T-helper 1 cell (primary cell): ENCODE measurements at regions not wholly inside any gene's neighbourhood (a gene's known extent, or its start where the extent isn't known, plus 50 kb on each side); places are given as distances from the start of the nearest gene placed in this dataset.

Experiments
- DNase-seq, 5 donors: peaks; one replicate each; pipeline ENCODE4 v3.0.0-alpha.2; 2012 to 2020

GRCh38 chr2:16023506-16024360, 83.4 kb downstream of the MYCN start:
- no peak for DNase-seq

- DNase-seq, result no peak
These were observed 82.3 kb downstream of the MYCN start for GRCh38 chr2:16022548-16023240.

GRCh38 chr2:16021611-16022363, 81.4 kb downstream of the MYCN start:
- DNase-seq, result no peak

GRCh38 chr2:16020389-16021008, 80.1 kb downstream of the MYCN start:
- DNase-seq, result no peak

GRCh38 chr2:16019617-16020351, 79.4 kb downstream of the MYCN start:
- no peak for DNase-seq

GRCh38 chr2:16019060-16019480, 78.7 kb downstream of the MYCN start:
- no peak for DNase-seq

- no peak for DNase-seq
These were observed 78.1 kb downstream of the MYCN start for GRCh38 chr2:16018277-16019059.

- DNase-seq, result no peak
These were observed 75.9 kb downstream of the MYCN start for GRCh38 chr2:16016282-16016681.

- no peak for DNase-seq
These were observed 75.5 kb downstream of the MYCN start for GRCh38 chr2:16015903-16016265.

GRCh38 chr2:16015210-16015902, 75.0 kb downstream of the MYCN start:
- no peak for DNase-seq

GRCh38 chr2:16014802-16015201, 74.5 kb downstream of the MYCN start:
- no peak for DNase-seq

- no peak for DNase-seq
These were observed 73.9 kb downstream of the MYCN start for GRCh38 chr2:16014041-16014787.

GRCh38 chr2:16013359-16013911, 73.1 kb downstream of the MYCN start:
- no peak for DNase-seq

GRCh38 chr2:16012626-16013358, 72.4 kb downstream of the MYCN start:
- no peak for DNase-seq

- no peak for DNase-seq
These were observed 71.8 kb downstream of the MYCN start for GRCh38 chr2:16012029-16012596.

GRCh38 chr2:16011621-16011960, 71.2 kb downstream of the MYCN start:
- no peak for DNase-seq

- no peak for DNase-seq
These were observed 70.7 kb downstream of the MYCN start for GRCh38 chr2:16010951-16011620.

GRCh38 chr2:16010011-16010410, 69.7 kb downstream of the MYCN start:
- no peak for DNase-seq
